ENCODE measurements at regions not wholly inside any gene's neighbourhood (a gene's known extent, or its start where the extent isn't known, plus 50 kb on each side); places are given as distances from the start of the nearest gene placed in this dataset.

DNA sequence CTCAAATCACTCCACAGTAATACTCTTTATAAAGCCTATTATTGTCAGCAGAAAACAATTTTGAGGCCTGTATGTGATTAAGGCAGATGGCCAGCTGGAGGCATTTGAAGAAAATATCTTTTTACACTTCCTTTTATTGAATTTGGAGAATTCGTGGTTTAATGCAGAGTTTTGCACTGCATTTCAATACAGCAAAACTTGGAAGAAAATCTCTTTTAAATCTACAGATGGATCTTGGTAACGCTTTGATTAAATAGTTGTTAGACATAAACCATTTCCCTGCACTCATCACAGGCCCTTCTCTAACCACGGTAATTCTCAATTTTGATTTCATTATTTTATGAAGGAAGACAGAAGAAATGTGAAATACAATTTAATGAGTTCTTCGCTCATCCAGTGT, 185.7 kb downstream of the RFC3 start:
- Histone ChIP-seq H3K4me3 (no peak overlapping the region), H3K4me1 (peaks cover 0 to 9% (median 0%) of the 10 kb centered on the region in 3 donors), H3K36me3 (no peaks in the 10 kb centered on the region), H3K9me3 (no peaks in the 10 kb centered on the region), H3K27me3 (no peaks in the 10 kb centered on the region), H3K27ac (no peak overlapping the region)
- no peak for DNase-seq
- intact Hi-C loops (cut with DNase I), result no loop called here
- 44 to 85% methylated on average over 4 of the region's 4 CpGs for WGBS, 2 donors
- TF ChIP-seq POLR2A (IDR thresholded peaks at IDR 0.05) (no peak), CTCF (IDR thresholded peaks at IDR 0.05) (no peak)

DNA sequence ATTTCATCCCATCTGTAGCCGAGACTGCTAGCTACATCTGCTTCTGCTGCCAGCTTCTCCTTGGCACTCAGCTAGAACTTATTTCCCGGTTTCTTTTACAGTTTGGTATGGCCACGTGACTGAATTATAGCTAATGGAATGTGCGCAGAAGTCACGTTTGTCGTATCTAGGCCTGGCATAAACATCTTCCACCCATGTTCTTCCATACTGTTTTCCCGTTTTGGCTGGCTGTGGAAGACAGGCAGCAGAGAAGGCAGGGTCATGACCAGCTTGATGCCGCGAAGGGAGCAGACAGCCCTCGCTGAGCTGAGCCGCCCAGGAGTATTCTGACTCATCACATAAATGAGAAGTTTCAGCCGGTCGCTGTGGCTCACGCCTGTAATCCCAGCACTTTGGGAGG, 186.7 kb downstream of the RFC3 start:
- Histone ChIP-seq H3K27me3 (no peaks in the 10 kb centered on the region), H3K4me3 (no peak overlapping the region), H3K36me3 (no peaks in the 10 kb centered on the region), H3K9me3 (no peaks in the 10 kb centered on the region), H3K27ac (no peak overlapping the region), H3K4me1 (peaks cover 0 to 7% (median 0%) of the 10 kb centered on the region in 3 donors)
- TF ChIP-seq POLR2A (IDR thresholded peaks at IDR 0.05) (no peak), CTCF (IDR thresholded peaks at IDR 0.05) (no peak)
- WGBS, 2 donors, result 85 to 90% methylated on average over 11 to 14 of the region's 14 CpGs
- intact Hi-C loops (cut with DNase I), result no loop called here
- no peak for DNase-seq

- WGBS, 2 donors, result 73 to 78% methylated on average over 2 of the region's 2 CpGs
- Histone ChIP-seq H3K4me1 (no peaks in the 10 kb centered on the region), H3K9me3 (no peaks in the 10 kb centered on the region), H3K27me3 (no peaks in the 10 kb centered on the region), H3K4me3 (no peak overlapping the region), H3K27ac (no peak overlapping the region), H3K36me3 (no peaks in the 10 kb centered on the region)
- no peak for DNase-seq
- no peak for TF ChIP-seq POLR2A (IDR thresholded peaks at IDR 0.05)
- no peak for TF ChIP-seq CTCF (IDR thresholded peaks at IDR 0.05)
- intact Hi-C loops (cut with DNase I), result no loop called here
Observed at GRCh38 chr13:34006011-34006410, 188.1 kb downstream of the RFC3 start.

GRCh38 chr13:34011552-34012085, 193.7 kb downstream of the RFC3 start:
- H3K4me3 ChIP-seq, result no peak overlapping the region
- intact Hi-C loops (cut with DNase I), result no loop called here
- no peaks in the 10 kb centered on the region for H3K4me1 ChIP-seq
- 46 to 54% methylated on average over 4 to 5 of the region's 11 CpGs for WGBS, 2 donors
- no peaks in the 10 kb centered on the region for H3K9me3 ChIP-seq
- no peaks in the 10 kb centered on the region for H3K36me3 ChIP-seq
- no peak for DNase-seq
- H3K27ac ChIP-seq, result no peak overlapping the region
- H3K27me3 ChIP-seq, result peaks cover 0 to 7% (median 0%) of the 10 kb centered on the region in 4 donors
- no peak for TF ChIP-seq CTCF (IDR thresholded peaks at IDR 0.05)
- no peak for TF ChIP-seq POLR2A (IDR thresholded peaks at IDR 0.05)

DNA sequence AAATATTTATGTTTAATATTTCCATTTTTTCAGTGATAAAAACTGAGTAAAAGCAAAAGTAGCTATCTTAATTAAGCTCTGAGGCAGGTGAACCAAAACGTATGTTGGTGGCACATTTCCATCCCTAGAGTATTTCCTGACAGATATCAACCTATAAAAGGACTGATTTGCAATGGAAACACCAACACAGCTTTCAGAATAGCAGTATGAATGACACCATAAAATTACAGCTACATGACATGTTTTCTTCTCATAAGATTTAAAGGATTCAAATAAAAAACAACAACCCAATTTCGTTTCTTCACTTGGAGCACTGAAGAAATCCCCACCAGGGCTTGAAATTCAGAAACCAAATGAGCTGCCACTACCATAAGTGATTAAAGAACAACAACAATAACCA, 194.4 kb downstream of the RFC3 start:
- Histone ChIP-seq H3K27me3 (peaks cover 0 to 7% (median 0%) of the 10 kb centered on the region in 4 donors), H3K36me3 (no peaks in the 10 kb centered on the region), H3K27ac (no peak overlapping the region), H3K9me3 (no peaks in the 10 kb centered on the region), H3K4me3 (no peak overlapping the region), H3K4me1 (no peaks in the 10 kb centered on the region)
- no peak for DNase-seq
- 44 to 51% methylated on average over 2 of the region's 2 CpGs for WGBS, 2 donors
- TF ChIP-seq CTCF (IDR thresholded peaks at IDR 0.05) (no peak), POLR2A (IDR thresholded peaks at IDR 0.05) (no peak)
- intact Hi-C loops (cut with DNase I), result no loop called here

Measured in esophagus squamous epithelium (tissue), 5 donors.